ENCODE measurements at regions not wholly inside any gene's neighbourhood (a gene's known extent, or its start where the extent isn't known, plus 50 kb on each side); places are given as distances from the start of the nearest gene placed in this dataset.

DNA sequence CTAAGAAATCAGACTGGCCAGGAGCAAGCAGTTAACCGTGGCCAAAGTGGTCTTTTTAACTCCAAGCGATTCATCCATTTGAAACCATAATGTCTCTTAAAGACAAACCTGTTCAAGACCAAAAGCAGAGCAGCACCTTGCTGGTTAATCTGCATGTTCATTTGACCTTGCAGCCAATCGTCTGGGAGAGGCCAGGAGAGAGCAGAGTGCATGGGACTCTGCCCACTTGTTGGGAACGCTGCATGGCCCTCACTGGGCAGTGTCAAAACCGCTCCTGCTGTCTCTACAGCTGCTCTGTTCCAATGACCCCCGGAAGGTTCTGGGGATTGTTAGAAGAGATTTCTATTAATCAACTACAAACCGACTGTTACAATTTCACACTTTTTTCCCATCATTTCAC is 79.6 kb downstream of the OLIG3 start:
- TF ChIP-seq POLR2A (IDR thresholded peaks at IDR 0.05), result no peak
- TF ChIP-seq, protein P1, sequence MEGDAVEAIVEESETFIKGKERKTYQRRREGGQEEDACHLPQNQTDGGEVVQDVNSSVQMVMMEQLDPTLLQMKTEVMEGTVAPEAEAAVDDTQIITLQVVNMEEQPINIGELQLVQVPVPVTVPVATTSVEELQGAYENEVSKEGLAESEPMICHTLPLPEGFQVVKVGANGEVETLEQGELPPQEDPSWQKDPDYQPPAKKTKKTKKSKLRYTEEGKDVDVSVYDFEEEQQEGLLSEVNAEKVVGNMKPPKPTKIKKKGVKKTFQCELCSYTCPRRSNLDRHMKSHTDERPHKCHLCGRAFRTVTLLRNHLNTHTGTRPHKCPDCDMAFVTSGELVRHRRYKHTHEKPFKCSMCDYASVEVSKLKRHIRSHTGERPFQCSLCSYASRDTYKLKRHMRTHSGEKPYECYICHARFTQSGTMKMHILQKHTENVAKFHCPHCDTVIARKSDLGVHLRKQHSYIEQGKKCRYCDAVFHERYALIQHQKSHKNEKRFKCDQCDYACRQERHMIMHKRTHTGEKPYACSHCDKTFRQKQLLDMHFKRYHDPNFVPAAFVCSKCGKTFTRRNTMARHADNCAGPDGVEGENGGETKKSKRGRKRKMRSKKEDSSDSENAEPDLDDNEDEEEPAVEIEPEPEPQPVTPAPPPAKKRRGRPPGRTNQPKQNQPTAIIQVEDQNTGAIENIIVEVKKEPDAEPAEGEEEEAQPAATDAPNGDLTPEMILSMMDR (IDR thresholded peaks at IDR 0.05 in 4 of 5, conservative IDR thresholded peaks at IDR 0.05 in 1 of 5), result no peak

Data from gastrocnemius medialis (tissue), 4 donors.